ENCODE measurements at regions not wholly inside any gene's neighbourhood (a gene's known extent, or its start where the extent isn't known, plus 50 kb on each side); places are given as distances from the start of the nearest gene placed in this dataset.
"Not testable (repeated sequence)": the region's sequence is repeated elsewhere in the genome, so short reads cannot be mapped to it uniquely, and the experiment has no call there.

DNA sequence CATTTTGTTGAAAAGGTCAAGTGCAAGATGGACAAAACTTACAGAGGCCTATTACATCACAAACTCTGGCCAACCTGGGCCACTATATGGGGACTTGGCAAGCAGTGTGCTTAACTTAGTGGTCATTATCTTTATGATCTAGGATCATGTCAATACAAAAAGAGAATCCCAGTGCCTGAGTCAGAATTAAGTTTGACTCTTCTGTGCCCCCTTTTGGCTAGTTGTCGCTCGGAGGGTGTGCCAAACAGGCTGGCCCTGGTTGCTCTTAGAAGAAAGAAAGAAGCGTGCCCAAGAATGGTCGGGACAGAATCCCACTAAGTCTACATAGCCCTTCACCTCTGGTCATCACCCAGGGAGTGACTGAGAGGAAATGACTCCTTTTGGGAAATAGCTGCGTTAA is 100.1 kb downstream of the EIF4E start:
- peak; percentile 8 for DNase-seq (ENCODE audit: low read depth)

DNA sequence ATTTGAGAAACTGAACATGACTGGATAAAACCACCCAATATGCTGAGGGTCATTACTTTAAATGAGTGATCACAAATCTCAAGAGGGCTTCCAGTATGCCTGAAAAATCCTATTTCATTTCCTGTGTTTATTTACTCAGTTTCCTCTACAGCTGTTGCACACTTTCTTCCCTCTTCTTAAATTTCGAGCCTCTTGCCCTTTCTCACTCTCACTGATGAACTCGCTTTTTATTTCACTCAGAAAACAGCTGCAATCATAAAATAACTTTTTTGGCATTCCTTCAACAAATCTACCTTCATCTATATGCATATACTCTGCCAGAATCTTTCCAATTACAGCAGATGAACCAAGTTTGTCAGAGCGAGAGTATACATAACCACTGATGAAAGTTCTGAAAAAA is 101.3 kb downstream of the EIF4E start:
- no peak for DNase-seq (ENCODE audit: low read depth)

GRCh38 chr4:98822144-98822543 is 106.8 kb downstream of the EIF4E start:
- no peak for DNase-seq (ENCODE audit: low read depth)

GRCh38 chr4:98818116-98818515 is 110.8 kb downstream of the EIF4E start:
- DNase-seq (ENCODE audit: low read depth) = not testable (repeated sequence)

DNA sequence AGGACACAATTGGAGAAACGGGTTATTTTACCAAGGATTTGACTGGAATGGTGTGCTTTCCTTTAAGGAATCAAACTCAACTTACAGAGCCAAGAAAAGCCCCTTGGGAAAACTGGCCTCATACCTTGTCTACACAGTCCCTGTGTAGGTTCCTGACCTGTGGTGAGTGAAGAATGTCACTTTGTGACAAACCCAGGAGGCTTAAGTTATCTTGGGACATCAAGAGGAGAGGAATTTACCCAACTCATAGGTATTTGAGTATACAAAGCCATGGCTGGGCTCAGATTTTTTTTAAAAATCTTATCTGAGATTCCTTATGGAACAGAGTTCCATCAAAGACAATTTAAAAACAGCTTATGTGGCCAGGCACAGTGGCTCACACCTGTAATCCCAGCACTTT is 112.1 kb downstream of the EIF4E start:
- no peak for DNase-seq (ENCODE audit: low read depth)

- DNase-seq (ENCODE audit: low read depth) = no peak
These were observed 112.5 kb downstream of the EIF4E start for GRCh38 chr4:98816386-98816785.

DNA sequence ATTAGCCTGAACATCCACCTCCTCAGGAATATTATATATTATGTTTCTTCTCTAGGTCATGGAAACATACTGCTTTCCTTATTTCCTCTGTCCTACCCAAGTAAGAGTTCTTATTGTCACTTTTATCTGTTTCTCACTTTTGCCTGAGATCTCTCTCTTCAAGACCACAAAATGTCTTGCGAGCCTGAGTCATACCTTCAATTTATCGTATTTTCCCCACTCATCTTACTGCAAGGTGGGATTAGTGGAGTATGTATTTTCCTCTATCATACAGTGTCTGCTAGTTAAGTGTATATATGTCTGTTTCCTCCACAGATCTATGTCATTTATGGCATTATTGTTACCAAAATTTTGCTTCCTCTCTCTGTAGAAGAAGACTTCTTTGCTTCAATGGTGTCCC is 124.5 kb downstream of the EIF4E start:
- no peak for DNase-seq (ENCODE audit: low read depth)

- no peak for DNase-seq (ENCODE audit: low read depth)
These were observed 125.7 kb downstream of the EIF4E start for GRCh38 chr4:98803251-98803650.

GRCh38 chr4:98802770-98803198 is 126.1 kb downstream of the EIF4E start:
- DNase-seq (ENCODE audit: low read depth) = no peak

DNA sequence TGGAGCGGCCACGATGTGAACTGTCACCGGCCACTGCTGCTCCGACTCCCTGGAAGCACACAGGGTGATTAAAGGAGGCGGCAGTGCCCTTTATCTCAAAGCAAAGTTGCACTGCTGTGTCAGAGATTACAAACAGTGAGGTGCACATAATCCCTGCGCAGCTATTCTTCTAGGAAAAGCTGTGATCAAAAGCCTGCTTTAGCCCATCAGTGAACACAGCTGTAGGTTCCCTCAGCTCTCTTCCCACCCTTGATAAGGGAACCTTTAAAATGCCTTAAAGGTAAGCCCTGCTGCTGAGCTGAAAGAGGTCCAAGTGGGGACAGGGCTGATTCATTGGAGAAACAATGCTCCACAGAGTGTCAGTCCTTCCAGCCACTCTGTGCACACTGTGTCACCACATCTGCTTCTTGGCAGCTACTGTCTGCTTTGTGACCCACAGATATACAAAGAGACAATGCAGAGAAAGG is 127.6 kb downstream of the EIF4E start:
- DNase-seq (ENCODE audit: low read depth) = no peak

- no peak for DNase-seq (ENCODE audit: low read depth)
These were observed 131.9 kb downstream of the EIF4E start for GRCh38 chr4:98796991-98797390.

DNA sequence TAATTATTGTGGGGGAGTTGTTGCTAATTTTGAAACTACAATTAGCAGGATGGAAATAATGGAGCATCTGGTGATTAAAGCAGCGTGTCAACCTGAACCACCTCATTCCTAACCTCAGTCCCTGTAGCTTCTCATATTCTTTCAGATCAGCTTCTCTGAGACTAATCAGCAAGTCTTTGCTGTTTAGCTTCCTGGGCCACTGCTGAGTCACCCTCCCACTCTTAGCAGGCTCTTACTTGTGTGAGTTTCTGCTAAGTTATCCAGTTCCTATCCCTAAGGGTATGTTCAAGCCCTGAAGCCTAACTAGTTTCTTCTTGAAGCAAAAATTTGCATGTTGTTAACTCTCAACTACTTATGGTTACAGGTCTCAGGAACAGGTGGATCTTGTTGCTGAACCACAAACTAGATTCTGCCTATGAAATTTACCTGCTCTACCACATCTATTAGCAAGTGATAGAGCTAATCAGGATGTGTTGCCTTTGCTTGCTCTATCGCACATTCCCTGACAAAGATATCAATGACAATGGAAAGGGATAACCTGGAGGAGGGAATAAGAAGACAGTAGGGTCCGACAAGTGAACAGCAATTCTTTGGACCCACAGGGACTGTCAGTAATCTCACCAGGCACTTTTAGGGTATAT is 134.2 kb downstream of the EIF4E start:
- DNase-seq (ENCODE audit: low read depth) = no peak

- no peak for DNase-seq (ENCODE audit: low read depth)
These were observed 135.2 kb upstream of the TSPAN5 start for GRCh38 chr4:98793658-98794057.

DNA sequence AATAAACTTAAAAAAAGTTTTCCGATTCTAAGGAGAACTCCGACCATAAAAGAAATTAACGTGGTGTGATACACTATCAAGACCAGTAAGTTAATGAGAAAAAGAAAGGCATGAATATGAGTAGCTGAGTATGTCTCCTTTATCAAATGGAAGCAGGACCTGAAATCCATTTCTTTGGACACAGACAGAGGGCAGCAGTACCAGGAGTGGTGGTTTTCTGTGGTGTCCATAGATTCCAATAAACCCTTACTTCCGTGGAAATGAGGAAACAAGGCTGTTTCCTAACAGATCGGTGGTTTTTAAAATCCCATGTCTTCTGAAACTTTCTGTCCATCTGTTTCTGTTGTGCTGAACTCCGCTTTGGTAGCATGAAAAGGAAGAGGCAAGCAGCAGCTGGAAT is 128.5 kb upstream of the TSPAN5 start:
- no peak for DNase-seq (ENCODE audit: low read depth)

DNA sequence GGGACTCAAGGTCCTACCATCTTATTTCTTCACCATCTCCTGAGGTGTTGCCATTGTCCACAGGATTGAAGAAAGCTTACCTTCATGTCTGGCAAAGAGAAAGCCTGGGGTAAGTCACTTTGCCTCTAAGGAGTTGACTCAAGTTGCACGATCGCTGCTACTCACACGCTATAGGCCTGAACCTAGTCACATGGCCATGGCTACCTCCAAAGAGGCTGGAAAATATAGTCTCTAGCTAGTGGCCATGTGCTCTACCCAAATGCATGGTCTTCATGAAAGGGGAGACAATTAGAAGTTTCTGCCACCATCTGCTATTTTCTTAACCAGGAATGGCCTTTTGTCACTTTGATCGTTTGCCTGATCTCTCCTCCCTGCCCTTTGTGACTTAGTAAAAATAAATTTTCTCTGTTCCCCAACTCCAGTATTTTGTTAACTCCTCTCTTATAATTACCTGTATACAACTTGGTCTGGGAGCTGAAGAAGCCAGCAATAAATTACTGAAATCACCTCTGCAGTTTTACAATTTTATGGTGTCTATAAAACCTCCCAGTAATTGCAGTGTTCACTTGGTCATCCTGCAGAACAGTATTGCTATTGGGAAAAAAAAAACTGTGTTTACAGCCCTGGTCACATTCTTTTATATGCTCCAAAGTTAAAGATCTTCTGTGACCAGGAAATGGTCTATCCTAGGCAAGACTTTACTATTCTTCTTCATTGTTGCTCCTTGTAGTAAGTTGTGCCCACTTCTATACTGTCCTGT is 126.7 kb upstream of the TSPAN5 start:
- DNase-seq (ENCODE audit: low read depth) = no peak

DNA sequence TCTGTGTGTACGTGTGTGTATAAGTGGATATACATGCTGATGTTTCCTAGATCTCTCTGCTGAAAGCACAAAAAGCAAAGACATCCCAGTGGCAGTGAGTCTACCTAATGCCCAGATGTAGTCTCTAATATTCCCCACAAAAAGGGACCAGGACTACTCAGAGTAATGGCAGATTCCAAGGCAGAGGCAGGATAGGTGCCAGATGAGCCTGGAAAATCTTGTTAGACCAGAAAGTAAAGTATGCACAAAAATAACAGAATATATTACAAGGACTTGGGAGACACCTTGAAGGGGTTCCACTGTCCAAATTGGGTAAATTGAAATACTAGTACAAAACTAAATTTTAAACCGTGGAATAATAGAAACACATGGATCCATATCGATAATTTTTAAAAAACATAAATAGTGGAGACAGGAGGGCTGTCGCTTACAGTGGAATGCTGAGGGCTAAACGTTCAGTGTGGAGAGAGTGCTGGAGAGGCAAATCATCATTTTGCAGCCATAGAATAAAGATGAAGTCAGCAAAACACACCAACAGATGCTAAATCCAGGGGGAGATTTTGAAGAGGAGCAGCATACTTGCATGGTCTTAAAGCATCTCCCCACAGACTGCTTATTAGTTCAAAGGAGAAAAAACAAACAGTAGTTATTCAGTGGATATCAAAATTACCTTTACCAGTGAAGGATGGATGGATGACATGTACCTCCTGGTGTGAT is 123.4 kb upstream of the TSPAN5 start:
- no peak for DNase-seq (ENCODE audit: low read depth)

GRCh38 chr4:98780926-98781325 is 122.5 kb upstream of the TSPAN5 start:
- DNase-seq (ENCODE audit: low read depth) = no peak

- DNase-seq (ENCODE audit: low read depth) = no peak
These were observed 120.7 kb upstream of the TSPAN5 start for GRCh38 chr4:98779088-98779487.

- DNase-seq (ENCODE audit: low read depth) = no peak
These were observed 119.8 kb upstream of the TSPAN5 start for GRCh38 chr4:98778206-98778605.

DNA sequence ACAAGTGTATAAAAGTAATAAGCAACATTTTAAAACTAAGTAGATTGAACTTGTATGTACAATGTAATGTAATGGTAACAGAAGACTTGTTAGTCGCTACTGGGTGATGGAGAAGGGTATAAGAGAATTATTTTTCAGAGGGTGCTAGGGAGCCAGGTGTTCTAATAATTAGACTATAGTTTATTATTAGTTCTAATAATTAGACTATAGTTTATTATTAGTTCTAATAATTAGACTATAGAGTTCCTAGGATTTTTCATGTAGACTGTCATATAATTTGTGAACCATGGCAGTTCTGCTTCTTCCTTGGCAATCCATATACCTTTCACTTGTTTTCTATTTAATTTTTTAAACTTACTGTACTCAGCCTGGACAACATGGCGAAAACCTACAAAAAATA is 117.3 kb upstream of the TSPAN5 start:
- DNase-seq (ENCODE audit: low read depth) = no peak

GRCh38 chr4:98773638-98774037 is 115.2 kb upstream of the TSPAN5 start:
- no peak for DNase-seq (ENCODE audit: low read depth)

DNA sequence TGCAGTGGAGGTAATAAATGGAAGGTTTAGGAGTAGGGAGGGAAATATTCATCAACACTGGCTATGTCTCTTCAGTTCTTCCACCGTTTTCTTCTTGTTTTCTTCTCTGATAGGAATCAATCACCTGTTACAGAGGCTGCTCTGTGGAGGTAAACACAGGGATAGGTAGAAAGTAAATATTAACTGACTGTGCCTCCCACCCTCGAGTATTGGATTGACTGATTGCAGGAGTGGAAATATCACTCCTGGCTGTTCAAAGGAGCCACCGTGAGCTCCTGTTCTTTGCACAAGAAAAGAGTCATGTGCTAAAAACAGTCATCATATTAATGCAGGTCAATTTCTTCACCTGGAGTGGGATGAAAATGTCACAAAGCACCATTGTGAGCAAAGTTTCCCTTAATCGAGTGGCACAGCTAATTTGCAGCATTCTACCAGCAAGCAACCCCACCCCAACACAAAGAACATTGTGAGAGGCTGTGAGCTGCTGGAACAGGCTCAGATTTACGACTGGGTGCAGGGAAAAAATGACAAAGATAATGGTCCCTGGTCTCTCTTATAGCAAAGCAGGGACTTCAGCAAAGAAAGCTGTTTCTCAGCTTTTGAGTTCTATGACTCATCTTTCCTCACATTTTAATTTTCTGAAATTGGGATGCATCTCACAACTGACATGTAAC is 113.7 kb upstream of the TSPAN5 start:
- no peak for DNase-seq (ENCODE audit: low read depth)

DNA sequence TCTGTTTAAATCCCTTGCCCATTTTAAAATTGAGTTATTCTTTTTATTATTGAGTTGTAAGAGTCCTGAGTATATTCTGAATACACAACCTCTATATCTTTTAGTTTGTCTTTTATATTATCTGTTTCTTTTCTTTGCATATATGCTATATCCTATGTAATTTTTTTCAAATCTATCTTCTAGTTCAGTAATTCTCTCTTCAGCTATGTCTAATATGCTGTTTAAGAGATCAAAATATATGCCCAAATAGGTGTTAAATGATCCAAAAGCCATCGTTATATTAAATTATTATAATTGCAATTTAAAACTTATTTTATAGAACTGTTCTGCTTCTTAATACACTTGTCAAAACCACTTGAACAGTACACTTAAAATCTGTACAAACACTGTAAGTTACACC is 107.4 kb upstream of the TSPAN5 start:
- no peak for DNase-seq (ENCODE audit: low read depth)

All from activated gamma-delta T cell treated with anti-CD3 and anti-CD28 coated beads, Interleukin-2, amount 50 U/mL, for 16 hours (primary cell).